Esophagus muscularis mucosa (tissue), 3 donors: ENCODE measurements at regions not wholly inside any gene's neighbourhood (a gene's known extent, or its start where the extent isn't known, plus 50 kb on each side); places are given as distances from the start of the nearest gene placed in this dataset.
"Not testable (repeated sequence)": the region's sequence is repeated elsewhere in the genome, so short reads cannot be mapped to it uniquely, and the experiment has no call there.

Source experiments
- POLR2A ChIP-seq: fragments of 450-650 bp; IDR thresholded peaks from one replicate; pipeline ENCODE4 v1.6.1; 2017; ENCODE audit warnings: antibody characterized with exemption, moderate library complexity, mild to moderate bottlenecking, low read depth
- TF ChIP-seq, protein P1 (sequence below), 3 experiments: fragments of 200-600 bp in 2 of 3; fragments of 450-650 bp in 1 of 3; sonication (generic) in 2 of 3; IDR thresholded peaks; one replicate each; pipeline ENCODE4 v1.5.1; 2017 to 2019; ENCODE audit warnings: antibody characterized with exemption in 3 of 3, mild to moderate bottlenecking in 2 of 3, moderate library complexity in 1 of 3

DNA sequence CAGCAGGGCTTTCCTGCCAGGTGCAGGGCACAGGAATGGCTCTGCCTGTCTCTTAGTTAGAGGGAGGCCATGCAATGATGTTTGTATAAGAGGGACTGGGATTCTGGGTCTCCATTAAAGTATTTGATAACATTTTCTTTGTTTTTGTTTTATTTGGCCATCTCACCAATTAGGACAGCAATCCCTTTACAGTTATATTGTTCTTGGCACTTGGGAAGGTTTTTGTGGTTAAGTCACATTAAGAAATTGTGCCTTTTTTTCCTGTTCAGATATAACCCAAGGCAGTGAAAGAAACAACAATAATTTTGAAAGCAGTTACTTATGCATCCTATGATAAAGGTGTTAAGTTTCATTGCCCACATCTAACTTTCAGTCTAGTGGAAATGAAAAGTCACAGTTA, 237.4 kb upstream of the PRSS58 start:
- TF ChIP-seq, protein P1, sequence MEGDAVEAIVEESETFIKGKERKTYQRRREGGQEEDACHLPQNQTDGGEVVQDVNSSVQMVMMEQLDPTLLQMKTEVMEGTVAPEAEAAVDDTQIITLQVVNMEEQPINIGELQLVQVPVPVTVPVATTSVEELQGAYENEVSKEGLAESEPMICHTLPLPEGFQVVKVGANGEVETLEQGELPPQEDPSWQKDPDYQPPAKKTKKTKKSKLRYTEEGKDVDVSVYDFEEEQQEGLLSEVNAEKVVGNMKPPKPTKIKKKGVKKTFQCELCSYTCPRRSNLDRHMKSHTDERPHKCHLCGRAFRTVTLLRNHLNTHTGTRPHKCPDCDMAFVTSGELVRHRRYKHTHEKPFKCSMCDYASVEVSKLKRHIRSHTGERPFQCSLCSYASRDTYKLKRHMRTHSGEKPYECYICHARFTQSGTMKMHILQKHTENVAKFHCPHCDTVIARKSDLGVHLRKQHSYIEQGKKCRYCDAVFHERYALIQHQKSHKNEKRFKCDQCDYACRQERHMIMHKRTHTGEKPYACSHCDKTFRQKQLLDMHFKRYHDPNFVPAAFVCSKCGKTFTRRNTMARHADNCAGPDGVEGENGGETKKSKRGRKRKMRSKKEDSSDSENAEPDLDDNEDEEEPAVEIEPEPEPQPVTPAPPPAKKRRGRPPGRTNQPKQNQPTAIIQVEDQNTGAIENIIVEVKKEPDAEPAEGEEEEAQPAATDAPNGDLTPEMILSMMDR (IDR thresholded peaks at IDR 0.05): not testable (repeated sequence)
- TF ChIP-seq POLR2A: not testable (repeated sequence)
